Femur (tissue), 1 donor: ENCODE measurements at regions not wholly inside any gene's neighbourhood (a gene's known extent, or its start where the extent isn't known, plus 50 kb on each side); places are given as distances from the start of the nearest gene placed in this dataset.

Experiments
- DNase-seq: peaks from one replicate; pipeline ENCODE4 v3.0.0-alpha.2; 2017

DNA sequence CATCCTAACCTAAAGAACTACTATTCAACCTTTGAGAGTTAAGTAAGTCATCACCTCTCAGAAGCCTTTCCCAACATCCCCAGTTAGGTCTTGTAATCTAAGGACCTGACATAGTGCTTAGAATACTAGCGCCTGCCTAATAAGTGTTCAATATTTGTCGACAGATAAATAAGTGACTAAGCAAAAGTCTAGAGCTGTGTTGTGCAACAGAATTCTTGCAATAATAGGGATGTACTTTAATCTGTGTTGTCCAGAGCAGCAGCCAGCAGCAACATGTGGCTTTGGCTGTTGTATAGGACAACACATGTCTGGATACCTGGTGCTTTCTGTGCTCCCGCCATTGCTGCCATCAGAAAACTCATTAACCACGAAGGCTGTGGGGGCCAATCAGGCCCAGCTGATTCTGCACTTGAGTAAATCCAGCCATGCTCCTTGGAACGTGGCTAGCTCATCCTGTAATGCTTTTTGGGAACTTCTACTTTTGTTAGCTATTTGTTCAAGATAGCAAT is 66.8 kb upstream of the NTM start:
- DNase-seq: no peak

DNA sequence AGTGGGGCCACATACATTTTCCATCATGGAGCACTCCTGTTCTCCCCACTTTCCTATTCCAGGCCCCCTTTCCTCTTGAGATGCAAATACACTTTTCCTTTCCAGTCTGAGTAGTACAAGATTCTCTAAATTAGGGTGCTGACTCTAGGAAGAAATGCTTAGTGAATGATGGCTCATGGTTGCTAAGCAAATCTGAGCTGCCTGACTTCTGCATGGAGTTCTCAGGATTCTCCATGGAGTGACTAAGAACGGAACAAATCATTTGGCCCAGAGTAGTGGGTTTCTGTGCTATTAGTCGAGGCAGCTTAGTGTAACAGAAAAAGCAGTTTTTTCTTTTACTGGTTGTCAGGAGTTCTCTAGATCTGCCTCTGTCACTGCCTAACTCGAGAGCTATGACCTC is 65.4 kb upstream of the NTM start:
- no peak for DNase-seq

DNA sequence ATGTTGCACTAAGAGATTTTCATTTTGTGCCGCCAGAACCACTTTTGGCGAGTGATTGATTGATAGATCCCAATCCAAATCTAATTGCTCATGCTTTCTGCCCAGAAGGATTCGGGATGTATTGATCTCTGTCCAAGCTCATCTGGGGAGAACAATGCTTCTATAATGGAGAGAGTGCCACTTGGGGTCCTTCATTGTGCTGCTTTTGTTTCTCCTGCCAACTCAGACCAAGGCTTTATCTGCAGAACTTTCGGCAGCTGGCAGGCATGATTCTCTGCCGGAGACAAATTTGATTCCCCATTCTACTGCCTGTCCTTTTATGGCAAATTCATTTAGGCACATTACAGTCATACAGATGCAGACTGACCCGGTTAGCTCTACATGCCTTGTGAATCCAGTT is 62.9 kb upstream of the NTM start:
- DNase-seq: no peak

DNA sequence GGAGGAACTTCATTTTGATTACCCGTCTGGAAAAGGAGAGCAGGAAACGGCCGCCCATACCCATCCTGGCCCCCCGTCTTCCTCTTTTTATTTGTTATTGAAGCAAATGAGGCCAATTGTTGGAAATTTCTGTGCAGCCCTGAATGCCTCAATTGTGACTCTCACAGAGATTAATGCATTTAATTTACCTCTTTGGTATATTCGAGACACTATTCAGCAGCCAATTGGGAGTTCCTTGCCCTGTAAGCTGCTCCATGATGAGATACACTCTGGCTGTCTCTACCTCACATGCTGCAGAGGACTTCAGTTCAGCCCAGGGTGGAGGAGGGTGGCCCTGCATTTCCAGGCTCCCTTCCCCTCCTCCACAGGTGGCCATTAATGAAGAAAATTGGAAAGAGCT is 60.6 kb upstream of the NTM start:
- DNase-seq: no peak

DNA sequence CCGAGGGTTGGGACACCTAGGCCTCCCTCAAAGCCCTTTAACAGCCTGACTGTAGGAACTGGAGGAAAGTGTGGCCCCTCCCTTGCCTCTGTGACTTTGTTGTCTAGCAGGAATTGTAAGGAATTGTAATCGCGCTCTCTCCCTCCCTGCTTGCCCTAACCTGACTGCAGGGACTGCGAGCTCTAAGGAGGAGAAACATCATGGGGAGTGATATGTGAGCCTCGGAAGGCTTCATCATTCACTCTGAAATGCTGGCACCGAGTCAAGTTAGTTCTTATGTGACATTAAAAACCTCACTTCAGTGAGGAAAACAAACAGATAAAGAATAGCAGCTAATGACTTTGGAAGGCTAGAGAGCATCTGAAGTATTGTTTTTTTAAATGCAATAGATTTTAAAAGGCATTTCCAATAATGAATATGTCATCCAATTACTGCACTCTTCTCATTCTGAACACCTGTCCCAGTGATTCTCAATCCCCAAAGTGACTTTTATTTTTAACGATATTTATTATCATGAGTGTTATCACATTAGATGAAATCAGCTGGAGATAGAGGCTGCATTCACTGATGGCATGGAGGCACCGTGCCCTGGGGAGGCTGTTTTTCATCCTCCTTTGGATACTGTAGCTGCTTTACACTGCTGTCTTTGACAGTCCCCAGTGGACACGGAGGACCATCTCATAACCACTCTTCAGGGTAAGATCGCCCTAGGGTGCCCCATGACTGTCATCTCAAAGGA is 58.5 kb upstream of the NTM start:
- no peak for DNase-seq
